ENCODE measurements at regions not wholly inside any gene's neighbourhood (a gene's known extent, or its start where the extent isn't known, plus 50 kb on each side); places are given as distances from the start of the nearest gene placed in this dataset.

- no peaks in the 10 kb centered on the region for H3K36me3 ChIP-seq
- H3K27me3 ChIP-seq = no peaks in the 10 kb centered on the region
- DNase-seq (ENCODE audit: low spot score) = no peak
- H3K9me3 ChIP-seq = no peaks in the 10 kb centered on the region
- no peaks in the 10 kb centered on the region for H3K4me1 ChIP-seq
- H3K4me3 ChIP-seq = no peak overlapping the region
- no peak for TF ChIP-seq CTCF (IDR thresholded peaks at IDR 0.05)
- H3K27ac ChIP-seq = no peak overlapping the region
Observed at GRCh38 chr9:85147046-85147640, 477.6 kb downstream of the NTRK2 start.

GRCh38 chr9:85142968-85143367 is 473.4 kb downstream of the NTRK2 start:
- DNase-seq (ENCODE audit: low spot score) = no peak
- H3K9me3 ChIP-seq = no peaks in the 10 kb centered on the region
- H3K4me3 ChIP-seq = no peak overlapping the region
- H3K36me3 ChIP-seq = no peaks in the 10 kb centered on the region
- TF ChIP-seq CTCF (IDR thresholded peaks at IDR 0.05) = peak in 1 of 2 donors; percentile 62
- H3K27ac ChIP-seq = no peak overlapping the region
- H3K4me1 ChIP-seq = no peaks in the 10 kb centered on the region
- no peaks in the 10 kb centered on the region for H3K27me3 ChIP-seq

GRCh38 chr9:85142496-85142911 is 473.0 kb downstream of the NTRK2 start:
- H3K36me3 ChIP-seq = no peaks in the 10 kb centered on the region
- H3K4me1 ChIP-seq = no peaks in the 10 kb centered on the region
- no peaks in the 10 kb centered on the region for H3K9me3 ChIP-seq
- no peaks in the 10 kb centered on the region for H3K27me3 ChIP-seq
- no peak overlapping the region for H3K4me3 ChIP-seq
- DNase-seq (ENCODE audit: low spot score) = no peak
- TF ChIP-seq CTCF (IDR thresholded peaks at IDR 0.05) = no peak
- H3K27ac ChIP-seq = no peak overlapping the region

- no peaks in the 10 kb centered on the region for H3K4me1 ChIP-seq
- H3K36me3 ChIP-seq = no peaks in the 10 kb centered on the region
- no peak for TF ChIP-seq CTCF (IDR thresholded peaks at IDR 0.05)
- H3K27ac ChIP-seq = no peak overlapping the region
- H3K4me3 ChIP-seq = no peak overlapping the region
- no peaks in the 10 kb centered on the region for H3K9me3 ChIP-seq
- no peaks in the 10 kb centered on the region for H3K27me3 ChIP-seq
- DNase-seq (ENCODE audit: low spot score) = no peak
Observed at GRCh38 chr9:85137696-85138095, 468.2 kb downstream of the NTRK2 start.

GRCh38 chr9:85136987-85137386 is 467.5 kb downstream of the NTRK2 start:
- Histone ChIP-seq H3K27me3 (no peaks in the 10 kb centered on the region), H3K9me3 (no peaks in the 10 kb centered on the region), H3K4me1 (no peaks in the 10 kb centered on the region), H3K27ac (no peak overlapping the region), H3K4me3 (no peak overlapping the region), H3K36me3 (no peaks in the 10 kb centered on the region)
- TF ChIP-seq CTCF (IDR thresholded peaks at IDR 0.05) = no peak
- no peak for DNase-seq (ENCODE audit: low spot score)

- Histone ChIP-seq H3K4me1 (no peaks in the 10 kb centered on the region), H3K27me3 (no peaks in the 10 kb centered on the region)
- DNase-seq (ENCODE audit: low spot score) = no peak
Observed at GRCh38 chr9:85136507-85136906, 467.0 kb downstream of the NTRK2 start.

More at GRCh38 chr9:85136507-85136906, 467.0 kb downstream of the NTRK2 start:
- Histone ChIP-seq H3K27ac (no peak overlapping the region), H3K4me3 (no peak overlapping the region), H3K9me3 (no peaks in the 10 kb centered on the region), H3K36me3 (no peaks in the 10 kb centered on the region)
- no peak for TF ChIP-seq CTCF (IDR thresholded peaks at IDR 0.05)
